Immature natural killer cell (primary cell): ENCODE measurements at regions not wholly inside any gene's neighbourhood (a gene's known extent, or its start where the extent isn't known, plus 50 kb on each side); places are given as distances from the start of the nearest gene placed in this dataset.

Source experiments
- DNase-seq, 3 donors: peaks; one replicate each; pipeline ENCODE4 v3.0.0; 2022; ENCODE audit warnings: mixed read lengths in 1 of 3
- H3K27ac Mint-ChIP-seq, 6 donors: one replicate each; pipeline ENCODE4 v1.8.0; 2020; ENCODE audit warnings: mixed read lengths in 6 of 6, mild to moderate bottlenecking in 5 of 6, inconsistent platforms in 4 of 6, moderate library complexity in 3 of 6
- H3K27me3 Mint-ChIP-seq, 3 donors: one replicate each; pipeline ENCODE4 v1.8.0; 2020 to 2021; ENCODE audit warnings: low read depth in 3 of 3, mild to moderate bottlenecking in 3 of 3, mixed read lengths in 3 of 3, moderate library complexity in 3 of 3, inconsistent platforms in 1 of 3
- H3K36me3 Mint-ChIP-seq, 3 donors: one replicate each; pipeline ENCODE4 v1.8.0; 2020; ENCODE audit warnings: mixed read lengths in 3 of 3, inconsistent platforms in 2 of 3, mild to moderate bottlenecking in 2 of 3
- H3K4me1 Mint-ChIP-seq, 2 donors: one replicate each; pipeline ENCODE4 v1.8.0; 2020; ENCODE audit warnings: inconsistent platforms in 2 of 2, mild to moderate bottlenecking in 2 of 2, mixed read lengths in 2 of 2, moderate library complexity in 1 of 2
- H3K4me3 Mint-ChIP-seq, 5 donors: one replicate each; pipeline ENCODE4 v1.8.0; 2020; ENCODE audit warnings: mild to moderate bottlenecking in 5 of 5, mixed read lengths in 5 of 5, inconsistent platforms in 3 of 5, moderate library complexity in 3 of 5
- H3K9me3 Mint-ChIP-seq, 6 donors: one replicate each; pipeline ENCODE4 v1.8.0; 2020; ENCODE audit warnings: mild to moderate bottlenecking in 6 of 6, mixed read lengths in 6 of 6, inconsistent platforms in 4 of 6, moderate library complexity in 3 of 6

GRCh38 chr3:115357456-115357855 is 210.4 kb upstream of the ZBTB20 start:
- H3K4me3 Mint-ChIP-seq: no peak overlapping the region
- H3K4me1 Mint-ChIP-seq: peaks cover 0 to 6% of the 10 kb centered on the region in 2 donors
- peaks cover 0 to 3% (median 2%) of the 10 kb centered on the region in 3 donors for H3K27me3 Mint-ChIP-seq
- H3K27ac Mint-ChIP-seq: no peak overlapping the region
- no peak for DNase-seq
- peaks cover 0 to 12% (median 5%) of the 10 kb centered on the region in 6 donors for H3K9me3 Mint-ChIP-seq
- H3K36me3 Mint-ChIP-seq: no peaks in the 10 kb centered on the region

GRCh38 chr3:115359536-115359935 is 212.4 kb upstream of the ZBTB20 start:
- no peak for DNase-seq
- peaks cover 0 to 17% (median 7%) of the 10 kb centered on the region in 6 donors for H3K9me3 Mint-ChIP-seq
- no peak overlapping the region for H3K27ac Mint-ChIP-seq
- H3K4me1 Mint-ChIP-seq: peaks cover 0 to 6% of the 10 kb centered on the region in 2 donors
- peaks cover 0 to 3% (median 2%) of the 10 kb centered on the region in 3 donors for H3K27me3 Mint-ChIP-seq
- H3K36me3 Mint-ChIP-seq: no peaks in the 10 kb centered on the region
- H3K4me3 Mint-ChIP-seq: no peak overlapping the region

DNA sequence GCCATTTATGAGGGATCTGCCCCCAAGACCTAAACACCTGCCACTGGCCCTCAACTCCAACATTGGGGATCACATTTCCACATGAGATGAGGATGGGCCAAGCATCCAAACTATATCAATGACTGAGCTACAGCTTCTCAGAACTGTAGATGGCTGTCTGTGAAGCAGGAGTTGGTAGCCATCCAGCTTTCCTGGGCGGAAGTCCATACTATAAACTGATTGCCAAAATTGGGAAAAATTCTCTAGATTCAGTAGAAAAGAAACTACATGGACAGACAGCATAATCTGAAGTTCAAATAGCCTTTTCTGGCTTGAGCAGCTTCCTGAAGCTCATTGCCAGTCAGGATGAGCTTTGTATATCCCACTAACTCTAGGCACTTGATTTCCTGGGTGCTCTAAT is 214.7 kb upstream of the ZBTB20 start:
- H3K9me3 Mint-ChIP-seq: peaks cover 0 to 20% (median 11%) of the 10 kb centered on the region in 6 donors
- DNase-seq: no peak
- peaks cover 0 to 4% (median 3%) of the 10 kb centered on the region in 3 donors for H3K27me3 Mint-ChIP-seq
- no peak overlapping the region for H3K4me3 Mint-ChIP-seq
- H3K4me1 Mint-ChIP-seq: peaks cover 0 to 6% of the 10 kb centered on the region in 2 donors
- H3K27ac Mint-ChIP-seq: no peak overlapping the region
- no peaks in the 10 kb centered on the region for H3K36me3 Mint-ChIP-seq

DNA sequence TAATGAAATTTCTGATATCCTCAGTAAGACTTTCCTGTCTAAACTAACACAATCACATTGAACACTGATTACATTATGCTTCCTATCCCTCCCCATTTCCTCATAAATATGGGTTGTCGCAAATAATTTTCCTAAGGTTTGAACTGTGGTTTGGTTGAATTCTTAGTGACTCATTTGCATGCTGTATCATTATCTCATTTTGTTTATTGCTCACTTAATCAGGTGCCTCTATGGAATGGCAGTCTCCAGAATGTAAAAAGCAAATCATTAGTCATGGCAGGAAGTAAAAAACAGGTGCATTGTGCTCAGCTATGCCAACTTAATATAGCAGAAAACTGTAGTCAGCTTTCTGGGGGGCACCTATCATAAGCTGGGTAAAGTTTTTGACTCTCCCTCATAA is 216.0 kb upstream of the ZBTB20 start:
- H3K27me3 Mint-ChIP-seq: peaks cover 0 to 4% (median 3%) of the 10 kb centered on the region in 3 donors
- H3K36me3 Mint-ChIP-seq: no peaks in the 10 kb centered on the region
- peaks cover 0 to 20% (median 13%) of the 10 kb centered on the region in 6 donors for H3K9me3 Mint-ChIP-seq
- DNase-seq: no peak
- H3K4me1 Mint-ChIP-seq: peaks cover 0 to 6% of the 10 kb centered on the region in 2 donors
- no peak overlapping the region for H3K27ac Mint-ChIP-seq
- H3K4me3 Mint-ChIP-seq: no peak overlapping the region

DNA sequence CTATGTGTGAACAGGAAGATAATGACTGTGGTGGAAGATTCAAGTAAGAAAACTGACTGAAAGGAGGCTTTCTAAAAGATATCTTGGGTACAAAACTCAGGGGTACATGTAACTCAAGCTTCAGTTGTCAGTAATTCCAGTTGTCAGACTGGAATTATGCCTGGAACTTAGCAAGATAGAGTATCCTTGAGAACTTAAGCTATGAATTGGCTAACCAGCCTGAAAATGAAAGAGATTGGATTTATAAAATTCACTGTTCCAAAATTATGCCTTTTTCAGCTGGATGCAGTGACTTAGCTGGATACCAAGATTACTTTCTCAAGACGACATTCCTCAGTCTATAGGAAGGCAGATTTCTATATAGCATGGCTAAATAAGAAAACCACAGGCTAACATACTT is 221.9 kb upstream of the ZBTB20 start:
- Mint-ChIP-seq H3K36me3 (no peaks in the 10 kb centered on the region), H3K27me3 (peaks cover 0 to 3% (median 2%) of the 10 kb centered on the region in 3 donors), H3K4me3 (no peak overlapping the region), H3K4me1 (no peaks in the 10 kb centered on the region), H3K27ac (no peak overlapping the region), H3K9me3 (peaks cover 0 to 14% (median 10%) of the 10 kb centered on the region in 6 donors)
- no peak for DNase-seq

DNA sequence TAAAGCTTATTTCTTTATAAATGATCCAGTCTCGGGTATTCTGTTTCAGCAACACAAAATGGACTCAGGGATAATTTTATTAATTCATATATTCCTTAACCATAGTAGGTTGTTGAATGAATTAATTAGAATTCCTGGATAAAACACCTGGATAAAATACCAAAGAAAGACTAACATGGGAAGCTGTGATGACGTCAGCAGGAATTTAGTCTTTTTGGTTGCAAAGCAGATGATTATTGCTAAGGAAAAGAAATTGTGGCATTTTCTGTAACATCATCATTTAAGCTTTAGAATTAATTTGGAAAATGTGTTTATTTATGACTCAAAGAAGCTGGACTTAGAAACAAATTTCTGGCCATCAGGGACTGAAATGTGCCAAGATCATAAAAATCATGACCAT is 228.3 kb upstream of the ZBTB20 start:
- Mint-ChIP-seq H3K27me3 (peaks cover 0 to 2% (median 2%) of the 10 kb centered on the region in 3 donors), H3K9me3 (peaks cover 0 to 4% (median 0%) of the 10 kb centered on the region in 6 donors), H3K4me1 (no peaks in the 10 kb centered on the region), H3K27ac (no peak overlapping the region), H3K4me3 (no peak overlapping the region), H3K36me3 (no peaks in the 10 kb centered on the region)
- no peak for DNase-seq

- H3K27me3 Mint-ChIP-seq: peaks cover 0 to 4% (median 0%) of the 10 kb centered on the region in 3 donors
- H3K4me3 Mint-ChIP-seq: no peak overlapping the region
These were observed 233.9 kb upstream of the ZBTB20 start for GRCh38 chr3:115380883-115381572.

GRCh38 chr3:115381573-115381912 is 234.5 kb upstream of the ZBTB20 start:
- no peak overlapping the region for H3K27ac Mint-ChIP-seq
- H3K4me1 Mint-ChIP-seq: no peaks in the 10 kb centered on the region
- peaks cover 0 to 4% (median 0%) of the 10 kb centered on the region in 6 donors for H3K9me3 Mint-ChIP-seq
- DNase-seq: no peak
- no peaks in the 10 kb centered on the region for H3K36me3 Mint-ChIP-seq
- H3K4me3 Mint-ChIP-seq: no peak overlapping the region
- H3K27me3 Mint-ChIP-seq: peaks cover 0 to 4% (median 0%) of the 10 kb centered on the region in 3 donors

More at GRCh38 chr3:115380883-115381572, 233.9 kb upstream of the ZBTB20 start:
- Mint-ChIP-seq H3K9me3 (peaks cover 0 to 4% (median 0%) of the 10 kb centered on the region in 6 donors), H3K27ac (no peak overlapping the region), H3K36me3 (no peaks in the 10 kb centered on the region), H3K4me1 (no peaks in the 10 kb centered on the region)
- no peak for DNase-seq

DNA sequence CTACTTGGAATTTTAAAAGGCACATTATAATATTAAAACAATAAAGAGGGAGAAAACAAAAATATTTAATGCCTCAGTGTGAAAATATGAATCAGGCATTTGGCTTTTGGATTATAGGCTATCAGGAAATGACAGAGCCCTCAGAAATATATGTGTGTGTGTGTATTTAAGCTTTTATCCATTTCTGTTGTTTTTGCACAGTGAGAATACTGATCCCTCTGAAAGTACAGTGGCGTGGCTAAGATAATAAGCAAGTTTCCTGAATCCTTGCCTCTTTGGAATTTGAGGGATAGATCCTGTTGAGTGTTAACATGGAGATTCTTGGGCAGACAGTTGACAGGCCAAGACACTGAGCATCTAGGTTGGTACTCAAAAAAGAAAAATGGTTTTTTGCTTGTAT is 234.8 kb upstream of the ZBTB20 start:
- no peaks in the 10 kb centered on the region for H3K4me1 Mint-ChIP-seq
- H3K4me3 Mint-ChIP-seq: no peak overlapping the region
- H3K9me3 Mint-ChIP-seq: peaks cover 0 to 4% (median 0%) of the 10 kb centered on the region in 6 donors
- no peaks in the 10 kb centered on the region for H3K36me3 Mint-ChIP-seq
- no peak overlapping the region for H3K27ac Mint-ChIP-seq
- no peak for DNase-seq
- H3K27me3 Mint-ChIP-seq: peaks cover 0 to 4% (median 0%) of the 10 kb centered on the region in 3 donors

GRCh38 chr3:115384381-115384780 is 237.3 kb upstream of the ZBTB20 start:
- no peak overlapping the region for H3K27ac Mint-ChIP-seq
- no peak overlapping the region for H3K4me3 Mint-ChIP-seq
- H3K4me1 Mint-ChIP-seq: no peaks in the 10 kb centered on the region
- H3K27me3 Mint-ChIP-seq: peaks cover 0 to 2% (median 0%) of the 10 kb centered on the region in 3 donors
- peaks cover 0 to 7% (median 0%) of the 10 kb centered on the region in 6 donors for H3K9me3 Mint-ChIP-seq
- DNase-seq: no peak
- no peaks in the 10 kb centered on the region for H3K36me3 Mint-ChIP-seq

- peaks cover 0 to 4% (median 0%) of the 10 kb centered on the region in 6 donors for H3K9me3 Mint-ChIP-seq
- no peak overlapping the region for H3K4me3 Mint-ChIP-seq
- H3K4me1 Mint-ChIP-seq: no peaks in the 10 kb centered on the region
- DNase-seq: no peak
- no peak overlapping the region for H3K27ac Mint-ChIP-seq
- H3K36me3 Mint-ChIP-seq: no peaks in the 10 kb centered on the region
- H3K27me3 Mint-ChIP-seq: peaks cover 0 to 2% (median 2%) of the 10 kb centered on the region in 3 donors
These were observed 237.3 kb upstream of the GAP43 start for GRCh38 chr3:115385774-115386730.

GRCh38 chr3:115388166-115388565 is 235.1 kb upstream of the GAP43 start:
- no peak for DNase-seq
- Mint-ChIP-seq H3K9me3 (peaks cover 0 to 4% (median 0%) of the 10 kb centered on the region in 6 donors), H3K4me3 (no peak overlapping the region), H3K4me1 (no peaks in the 10 kb centered on the region), H3K27ac (no peak overlapping the region), H3K36me3 (no peaks in the 10 kb centered on the region), H3K27me3 (peaks cover 0 to 2% (median 2%) of the 10 kb centered on the region in 3 donors)

GRCh38 chr3:115388811-115389210 is 234.5 kb upstream of the GAP43 start:
- Mint-ChIP-seq H3K27ac (no peak overlapping the region), H3K4me3 (no peak overlapping the region), H3K27me3 (peaks cover 0 to 5% (median 2%) of the 10 kb centered on the region in 3 donors), H3K9me3 (peaks cover 0 to 4% (median 0%) of the 10 kb centered on the region in 6 donors), H3K4me1 (no peaks in the 10 kb centered on the region), H3K36me3 (no peaks in the 10 kb centered on the region)
- no peak for DNase-seq

DNA sequence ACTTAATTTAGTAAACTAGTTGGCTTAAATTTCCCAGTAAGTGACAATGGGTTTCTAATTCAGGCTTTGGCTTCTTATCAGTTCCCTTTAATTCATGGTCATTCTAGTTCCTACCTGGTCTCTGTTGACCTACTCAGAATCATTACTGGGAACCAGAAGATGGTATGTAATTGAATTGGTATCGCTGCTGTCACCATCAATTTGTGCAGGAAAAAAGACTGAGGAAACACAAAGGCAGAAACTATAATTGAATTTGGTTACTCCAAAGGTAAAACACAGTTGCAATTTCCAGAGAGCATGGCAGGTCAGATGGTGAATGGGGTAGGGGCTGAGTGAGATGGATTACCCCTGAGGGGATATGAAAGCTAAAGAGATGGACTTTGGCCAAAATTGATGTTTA is 226.5 kb upstream of the GAP43 start:
- H3K4me1 Mint-ChIP-seq: no peaks in the 10 kb centered on the region
- no peak overlapping the region for H3K4me3 Mint-ChIP-seq
- H3K27me3 Mint-ChIP-seq: peaks cover 0 to 3% (median 0%) of the 10 kb centered on the region in 3 donors
- H3K9me3 Mint-ChIP-seq: no peaks in the 10 kb centered on the region
- no peak overlapping the region for H3K27ac Mint-ChIP-seq
- no peaks in the 10 kb centered on the region for H3K36me3 Mint-ChIP-seq
- no peak for DNase-seq
